DMS114 treated with DMSO at 0.1 percent for 48 hours (cell line): ENCODE measurements at regions not wholly inside any gene's neighbourhood (a gene's known extent, or its start where the extent isn't known, plus 50 kb on each side); places are given as distances from the start of the nearest gene placed in this dataset.
"Not testable (repeated sequence)": the region's sequence is repeated elsewhere in the genome, so short reads cannot be mapped to it uniquely, and the experiment has no call there.

Experiments
- DNase-seq: peaks from one replicate; lab custom pipeline; 2025; ENCODE audit not compliant: unreplicated experiment; lab: John Stamatoyannopoulos, UW

DNA sequence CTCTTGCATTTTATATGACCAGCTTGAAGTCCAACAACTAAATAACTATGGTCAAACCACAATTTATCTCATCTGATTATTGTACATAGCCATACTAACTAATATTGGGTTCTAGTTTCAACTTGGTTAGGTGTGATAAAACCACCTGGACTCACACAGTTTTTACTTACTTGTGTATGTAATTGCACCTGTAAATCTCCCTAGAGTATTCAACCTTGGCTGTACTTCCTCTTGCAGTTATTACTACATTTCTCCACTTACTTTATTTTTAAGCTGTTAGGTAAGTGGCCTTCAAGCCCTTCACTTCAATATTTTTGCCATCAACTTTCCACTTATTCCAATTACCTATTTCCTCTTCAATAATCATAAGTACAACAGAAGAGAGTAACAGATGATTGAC is 115.8 kb upstream of the ANKRD50 start:
- DNase-seq, result no peak

DNA sequence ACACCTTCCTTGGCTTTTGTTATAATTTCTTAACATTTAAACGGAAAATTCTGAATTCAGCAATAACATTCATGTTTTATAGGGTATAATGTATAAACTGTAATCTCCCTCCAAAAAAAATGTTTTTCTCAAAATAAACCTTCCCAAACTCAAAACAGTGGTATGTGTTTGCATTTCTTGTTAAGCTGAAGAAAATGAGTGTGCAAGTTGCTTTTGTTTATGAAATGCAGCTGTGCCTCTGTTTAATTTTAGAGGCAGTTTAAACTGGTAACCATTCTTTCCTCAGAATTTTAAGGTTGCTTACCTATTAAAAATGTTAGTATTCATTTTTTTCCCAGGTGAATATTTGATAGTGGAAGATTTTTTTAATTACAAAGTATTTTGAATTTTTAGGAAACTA is 105.0 kb upstream of the ANKRD50 start:
- no peak for DNase-seq

DNA sequence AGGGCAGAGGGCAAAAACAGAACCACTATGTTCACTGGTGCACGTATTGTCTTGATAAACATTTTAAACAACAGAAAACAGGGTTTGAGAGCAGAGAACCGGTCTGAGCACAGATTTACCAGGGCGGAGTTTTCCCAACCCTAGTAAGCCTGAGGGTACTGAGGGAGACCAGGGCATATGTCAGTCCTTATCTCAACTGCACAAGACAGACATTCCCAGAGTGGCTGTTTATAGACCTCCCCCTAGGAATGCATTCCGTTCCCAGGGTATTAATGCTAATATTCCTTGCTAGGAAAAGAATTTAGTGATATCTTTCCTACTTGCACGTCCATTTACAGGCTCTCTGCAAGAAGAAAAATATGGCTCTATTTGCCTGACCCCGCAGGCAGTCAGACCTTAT is 99.7 kb upstream of the ANKRD50 start:
- not testable (repeated sequence) for DNase-seq

DNA sequence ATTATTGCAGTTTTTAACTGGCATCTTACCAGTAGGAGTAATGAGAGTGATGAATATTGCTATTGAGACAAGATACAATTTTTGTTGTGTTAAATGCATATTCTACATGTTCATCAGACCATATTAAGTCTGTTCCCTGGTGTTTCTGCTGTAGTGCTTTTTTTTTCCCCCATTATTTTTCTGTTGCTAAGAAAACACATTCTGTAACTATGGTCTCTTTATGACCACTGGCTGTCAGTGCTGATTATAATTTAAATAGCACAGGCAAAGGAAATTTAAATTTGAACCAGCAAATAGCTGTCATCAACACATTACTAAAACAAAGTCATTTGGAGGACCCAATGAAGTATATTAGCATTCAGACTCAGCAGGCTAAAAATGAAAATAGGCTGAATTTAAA is 98.3 kb upstream of the ANKRD50 start:
- no peak for DNase-seq

DNA sequence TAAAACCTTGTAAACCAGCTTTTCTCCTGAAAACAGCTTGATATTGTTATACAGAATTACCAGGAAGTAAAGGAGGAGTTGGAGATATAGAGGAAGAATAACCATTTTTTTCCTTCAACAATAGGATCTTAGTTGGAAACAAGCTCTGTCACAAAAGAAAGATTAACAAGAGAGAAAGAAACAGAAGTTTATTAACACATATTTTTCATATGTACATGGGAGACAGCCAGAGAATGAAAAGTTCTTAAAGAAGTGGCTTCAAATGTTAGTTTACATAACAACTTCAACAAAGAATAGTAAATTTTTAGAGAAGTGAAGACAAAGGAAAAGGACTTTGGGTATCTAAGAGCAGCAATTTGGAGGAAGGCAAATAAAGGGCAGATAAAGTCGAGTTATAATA is 94.9 kb upstream of the ANKRD50 start:
- DNase-seq, result no peak

DNA sequence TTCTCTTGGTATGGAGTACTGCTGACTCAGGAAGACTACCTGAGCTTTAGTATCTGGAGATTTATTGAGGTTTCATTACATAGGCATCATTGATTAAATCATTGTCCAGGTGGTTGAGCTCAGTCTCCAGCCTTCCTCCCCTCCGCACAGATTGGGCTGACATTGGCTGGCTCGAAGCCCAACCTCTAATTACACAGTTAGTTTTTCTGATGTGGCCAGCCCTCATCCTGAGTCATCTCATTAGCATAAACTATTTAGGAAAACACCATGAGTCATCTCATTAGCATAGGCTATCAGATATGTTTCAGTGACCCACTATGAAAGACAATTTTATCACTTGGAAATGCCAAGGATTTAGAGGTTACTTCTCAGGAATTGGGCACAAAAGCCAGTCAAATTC is 93.9 kb upstream of the ANKRD50 start:
- no peak for DNase-seq

DNA sequence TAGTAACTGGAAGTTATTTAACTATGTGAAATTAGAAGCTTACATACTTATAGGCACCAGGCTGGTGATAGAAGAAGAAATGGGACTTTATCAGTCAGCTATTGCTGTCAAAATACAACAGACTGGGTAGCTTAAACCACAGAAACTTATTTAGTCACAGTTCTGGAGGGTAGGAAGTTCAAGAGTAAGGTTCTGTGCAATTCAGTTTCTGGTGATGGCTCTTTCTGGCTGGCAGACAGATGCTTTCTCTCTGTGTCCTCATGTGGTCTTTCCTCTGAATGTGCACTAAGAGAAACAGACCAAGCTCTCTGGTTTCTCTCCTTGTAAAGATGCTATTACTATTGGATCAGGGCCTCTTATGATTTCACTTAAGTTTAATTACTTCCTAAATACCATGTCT is 92.1 kb upstream of the ANKRD50 start:
- no peak for DNase-seq

DNA sequence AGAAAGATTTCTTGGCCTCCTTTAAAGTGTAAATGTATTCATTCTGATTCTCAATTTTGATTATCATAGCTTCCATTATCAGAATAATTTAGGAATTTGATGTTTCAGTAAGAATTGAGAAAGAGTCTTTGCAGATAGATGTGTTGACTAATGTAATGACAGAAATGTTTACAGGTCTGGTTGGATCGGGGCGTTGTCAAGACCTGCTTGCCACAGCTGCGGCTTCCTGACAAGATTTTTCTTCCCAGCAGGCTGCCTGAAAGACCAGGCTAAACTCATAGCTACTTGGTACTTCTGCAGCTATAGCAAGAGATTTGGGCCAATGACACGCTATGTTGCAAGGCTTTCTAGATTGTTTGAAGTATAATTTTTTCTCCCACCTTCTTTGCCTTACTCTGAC is 91.5 kb upstream of the ANKRD50 start:
- no peak for DNase-seq

DNA sequence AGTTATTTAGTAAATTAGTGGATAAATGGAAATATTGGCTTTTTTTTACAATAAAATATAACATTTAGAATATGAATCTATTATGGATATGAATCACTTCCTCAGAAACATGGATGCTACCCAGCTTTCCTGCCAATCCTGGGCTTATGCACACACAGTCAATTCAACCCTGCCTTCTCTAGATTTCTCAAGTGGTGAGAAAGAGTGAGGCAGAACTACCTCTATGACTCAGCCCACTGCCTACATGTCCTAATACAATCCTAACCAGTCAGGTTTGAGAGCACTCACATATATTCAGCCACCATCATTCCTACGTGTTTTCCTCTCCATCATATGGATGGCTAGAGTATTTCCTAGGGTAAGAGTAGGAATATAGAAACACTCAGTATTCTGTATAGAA is 91.1 kb upstream of the ANKRD50 start:
- DNase-seq, result no peak

DNA sequence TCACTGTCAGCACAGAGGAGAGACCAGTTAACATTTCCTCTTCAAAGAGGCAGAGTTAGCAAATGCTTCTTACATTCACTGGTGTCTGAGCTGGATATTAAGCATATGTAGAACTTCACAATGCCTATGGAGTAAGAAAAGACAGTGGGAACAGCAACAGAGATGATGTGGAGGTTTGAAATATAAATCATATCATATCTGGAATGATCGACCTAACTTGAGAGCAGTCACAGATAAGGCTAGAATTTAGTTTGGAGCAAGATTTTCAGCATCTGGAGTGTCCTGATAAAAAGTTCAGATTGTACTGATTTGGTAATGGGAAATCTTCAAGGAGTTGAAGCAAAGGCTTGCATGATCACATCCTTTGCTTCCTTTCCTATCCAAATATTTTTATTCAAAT is 90.5 kb upstream of the ANKRD50 start:
- DNase-seq, result no peak

DNA sequence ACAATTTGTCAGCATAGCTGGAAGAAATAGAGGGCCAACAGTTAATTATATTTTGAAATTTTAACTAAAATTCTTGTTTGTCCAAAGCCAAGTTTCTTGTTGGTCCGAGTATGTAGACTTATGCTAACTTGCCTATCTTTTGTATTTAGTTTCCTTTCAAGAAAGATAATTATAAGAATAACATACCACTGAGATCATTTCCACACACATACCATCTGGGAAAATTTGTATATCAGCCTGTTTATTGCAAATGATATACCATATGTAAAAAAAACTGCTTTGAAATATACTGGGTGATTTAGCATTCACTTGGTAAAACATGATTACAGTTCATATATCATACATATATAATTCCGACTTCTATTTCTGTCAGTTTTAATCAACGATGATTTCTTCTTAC is 84.7 kb upstream of the ANKRD50 start:
- no peak for DNase-seq

DNA sequence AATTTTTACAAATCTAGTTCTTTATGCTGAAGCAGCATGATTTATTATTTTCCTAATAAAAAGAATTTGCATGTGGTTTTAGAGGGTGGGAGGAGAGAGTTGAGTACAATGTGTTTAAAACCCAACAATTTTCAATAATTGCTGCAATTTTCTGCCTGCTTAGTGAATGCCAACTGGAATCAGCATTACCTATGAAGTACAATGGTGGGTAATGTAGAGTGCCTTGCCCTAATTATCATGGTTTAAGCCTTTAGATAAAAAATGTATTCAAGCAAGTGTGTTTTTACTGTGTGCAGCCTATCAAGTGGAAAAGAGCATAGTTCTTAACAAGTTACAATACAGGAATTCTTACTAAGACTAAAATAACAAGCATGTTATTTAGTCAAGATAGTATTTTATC is 77.9 kb upstream of the ANKRD50 start:
- no peak for DNase-seq

DNA sequence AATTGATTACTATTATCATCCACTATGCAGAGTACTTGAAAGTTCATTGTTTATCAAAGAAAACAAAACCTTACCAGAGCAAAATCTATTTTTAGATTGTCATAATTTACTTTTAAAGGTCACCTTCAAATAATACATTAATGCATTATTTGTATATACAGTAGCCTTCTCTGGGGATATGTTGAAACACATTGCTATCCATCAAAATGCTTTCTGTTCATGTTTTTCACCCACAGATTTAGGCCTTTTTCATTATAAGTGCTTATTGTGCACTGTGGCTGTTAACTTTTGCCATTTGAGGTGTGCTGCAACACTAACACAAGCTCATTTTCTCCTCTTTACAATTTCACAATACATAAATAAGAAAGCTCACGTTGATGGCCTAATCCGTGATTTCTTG is 74.1 kb upstream of the ANKRD50 start:
- no peak for DNase-seq

DNA sequence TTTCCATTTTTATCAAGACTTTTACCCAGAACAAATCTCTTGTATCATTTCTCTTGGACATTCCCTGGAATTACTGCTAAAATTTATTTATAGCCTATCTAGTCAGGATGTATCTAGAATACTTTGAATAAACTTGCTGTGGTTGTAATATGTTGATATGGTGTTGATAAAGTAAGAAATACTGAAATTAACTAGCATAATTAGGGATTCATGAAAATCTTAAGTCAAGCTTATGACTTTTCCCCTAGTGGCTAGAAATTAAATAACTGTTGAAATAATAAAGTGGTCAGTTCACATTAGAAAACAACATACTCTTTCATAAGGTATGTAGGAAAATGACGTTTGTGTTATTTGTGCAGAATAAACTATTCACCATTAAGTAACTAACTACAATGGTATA is 73.1 kb upstream of the ANKRD50 start:
- DNase-seq, result no peak

DNA sequence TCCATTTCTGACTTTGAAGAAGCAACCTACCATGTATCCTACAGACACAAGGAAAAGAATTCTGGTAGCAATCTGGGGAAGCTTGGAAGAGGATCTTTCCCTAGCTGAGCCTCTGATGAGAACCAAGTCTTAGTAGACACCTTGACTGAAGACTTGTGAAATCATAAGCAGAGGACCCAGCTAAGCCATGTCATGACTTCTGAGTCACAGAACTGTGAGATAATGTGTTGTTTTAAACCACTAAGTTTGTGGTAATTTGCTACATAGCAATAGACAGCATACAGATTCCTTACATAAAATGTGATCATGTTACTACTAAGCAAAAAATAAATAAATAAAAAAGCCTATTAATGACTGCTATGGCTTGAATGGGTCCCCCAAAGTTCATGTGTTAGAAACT is 71.3 kb upstream of the ANKRD50 start:
- no peak for DNase-seq

DNA sequence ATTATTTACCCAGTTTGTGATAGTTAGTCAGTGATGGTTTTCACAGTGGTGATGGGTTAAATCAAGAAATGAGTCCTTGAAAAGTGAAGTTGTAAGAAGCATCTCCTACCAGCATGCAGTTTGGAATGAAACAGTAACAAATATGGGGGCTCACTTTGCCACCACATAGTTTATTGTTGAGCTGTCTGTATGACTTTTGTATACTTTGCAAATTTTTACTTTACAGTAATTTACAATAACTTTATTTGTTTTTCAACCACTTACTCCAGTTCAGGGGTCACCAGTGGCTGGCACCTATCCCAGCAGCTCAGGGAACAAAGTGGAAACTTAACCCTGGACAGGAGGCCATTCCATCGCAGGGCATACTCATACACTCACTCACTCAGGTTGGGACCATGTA is 64.5 kb upstream of the ANKRD50 start:
- DNase-seq, result no peak

DNA sequence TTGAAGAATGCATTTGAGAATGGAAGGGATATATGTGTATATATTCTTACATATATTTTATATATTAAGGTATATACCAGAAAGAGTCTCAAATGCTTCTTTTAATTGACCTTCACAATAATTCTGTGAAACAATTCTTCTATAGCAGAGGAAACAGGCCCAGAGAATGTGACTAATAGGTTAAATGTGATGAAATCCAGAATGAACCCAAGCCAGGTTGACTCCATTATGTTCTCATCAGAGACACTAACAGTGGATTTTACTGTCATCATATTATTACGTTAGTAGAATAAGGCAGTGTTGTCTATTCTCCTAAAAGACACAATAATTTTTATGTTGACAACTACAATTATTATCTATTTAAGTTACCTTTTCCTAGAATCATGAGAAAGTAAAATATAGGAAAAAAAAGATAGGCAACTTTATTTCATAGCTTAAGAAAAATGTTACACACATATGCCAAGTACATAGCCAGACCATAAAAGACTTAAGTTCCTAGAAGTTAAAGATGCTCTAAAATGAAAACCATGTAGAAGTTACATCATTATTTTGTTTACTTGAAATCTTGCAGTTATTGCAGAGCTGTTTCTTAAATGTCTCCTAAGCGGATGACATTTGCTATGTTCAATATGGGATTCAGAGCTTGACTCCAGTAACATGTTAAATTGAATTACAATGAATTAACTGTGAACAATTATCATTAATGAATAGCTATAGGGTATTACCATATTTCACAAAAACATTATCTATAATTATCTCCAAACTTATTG is 56.2 kb upstream of the ANKRD50 start:
- DNase-seq, result no peak

DNA sequence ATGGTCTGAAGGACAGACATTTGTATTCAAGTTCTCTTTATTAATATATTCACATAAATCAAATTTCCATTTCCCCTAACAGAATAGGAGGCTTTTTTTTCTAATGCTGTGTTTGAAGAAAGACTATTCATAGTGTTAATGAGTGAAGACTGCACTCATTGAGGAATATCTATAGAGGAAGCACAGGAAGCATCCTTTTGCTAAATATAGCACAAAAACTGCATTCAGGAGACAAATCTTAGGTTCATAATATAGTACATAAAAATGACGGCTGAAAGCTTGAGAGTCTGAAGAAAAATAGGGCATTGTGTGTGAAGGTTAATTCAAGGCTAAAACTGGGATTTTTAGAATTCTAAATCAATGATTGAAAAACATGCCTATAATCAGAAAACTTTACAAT is 50.4 kb upstream of the ANKRD50 start:
- DNase-seq, result no peak
